GM21515 (cell line): ENCODE measurements at regions not wholly inside any gene's neighbourhood (a gene's known extent, or its start where the extent isn't known, plus 50 kb on each side); places are given as distances from the start of the nearest gene placed in this dataset.
"Not testable (repeated sequence)": the region's sequence is repeated elsewhere in the genome, so short reads cannot be mapped to it uniquely, and the experiment has no call there.

Experiments used
- ATAC-seq: cut with Tn5 transposase; IDR thresholded peaks from one replicate; pipeline ENCODE4 v1.9.1; 2021; ENCODE audit not compliant: unreplicated experiment

DNA sequence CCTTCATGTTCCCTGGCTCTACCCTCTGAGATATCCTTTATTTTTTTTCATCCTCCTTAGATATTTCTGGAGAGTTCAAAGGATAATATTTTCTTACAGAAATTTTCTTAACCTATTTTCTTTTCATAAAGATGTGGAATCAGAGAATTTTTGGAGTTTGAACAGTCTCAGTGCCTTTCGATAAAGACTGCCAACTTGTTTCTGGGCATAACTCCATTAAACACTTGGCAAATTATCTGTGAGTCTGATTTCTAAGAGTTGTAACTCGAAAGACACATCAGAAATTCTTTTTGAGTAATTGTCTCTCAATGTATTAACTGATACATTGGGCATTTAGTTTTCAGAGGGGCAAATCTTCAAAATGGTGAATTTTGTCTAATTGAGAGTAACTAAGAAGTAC is 1255.6 kb downstream of the NCAM2 start:
- ATAC-seq = no peak

DNA sequence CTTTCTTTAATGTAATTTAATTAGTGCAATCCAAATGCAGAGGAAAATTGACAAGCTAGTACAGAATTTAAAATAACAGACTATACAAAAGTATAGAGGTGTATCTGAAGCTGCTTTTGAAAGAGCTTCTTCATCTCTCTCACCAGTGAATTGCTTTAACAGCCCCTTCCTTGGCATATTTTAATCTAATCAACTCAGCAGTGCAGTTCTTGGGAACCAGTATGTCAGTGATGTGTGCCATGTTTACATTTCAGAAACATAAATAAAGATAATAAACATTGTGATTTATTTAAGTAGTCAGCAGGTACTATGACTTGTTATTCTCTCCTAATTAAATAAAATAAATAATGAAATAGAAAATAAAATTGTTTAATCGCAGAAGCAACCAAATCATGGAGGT is 1260.6 kb downstream of the NCAM2 start:
- ATAC-seq = no peak

DNA sequence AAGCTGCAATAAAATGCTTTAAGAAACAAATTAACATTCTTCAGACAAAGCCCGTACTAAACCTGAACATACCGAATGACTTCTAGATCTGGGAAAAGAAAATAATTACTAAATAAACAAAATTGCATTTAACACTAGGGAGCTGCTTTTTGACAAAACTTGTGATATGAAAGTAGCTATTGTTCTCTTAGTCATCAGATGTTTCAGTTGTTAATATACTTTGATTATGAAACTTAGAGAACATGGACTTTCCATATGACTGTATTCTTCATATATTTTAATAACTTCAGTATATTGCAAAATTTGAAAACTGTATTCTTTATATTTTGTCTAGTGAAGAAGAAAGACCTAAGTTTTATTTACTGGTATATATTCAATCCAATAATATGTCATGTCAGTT is 1262.1 kb downstream of the NCAM2 start:
- no peak for ATAC-seq

DNA sequence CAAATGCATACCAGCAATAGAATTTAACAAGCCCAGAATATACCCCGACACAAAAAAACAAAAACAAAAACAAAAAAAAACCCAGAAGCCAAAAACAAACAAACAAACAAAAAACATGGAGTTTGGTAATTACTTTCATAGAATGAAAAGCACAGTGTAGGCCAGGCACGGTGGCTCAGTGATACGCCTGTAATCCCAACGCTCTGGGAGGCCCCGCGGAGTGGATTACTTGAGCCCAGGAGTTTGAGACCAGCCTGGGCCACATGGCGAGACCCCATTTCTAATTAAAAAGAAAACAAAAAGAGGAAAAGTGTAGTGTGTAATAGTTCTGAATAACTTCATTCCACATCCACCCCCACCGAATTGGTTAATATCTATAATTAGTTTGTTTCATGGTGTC is 1265.7 kb downstream of the NCAM2 start:
- ATAC-seq = no peak

DNA sequence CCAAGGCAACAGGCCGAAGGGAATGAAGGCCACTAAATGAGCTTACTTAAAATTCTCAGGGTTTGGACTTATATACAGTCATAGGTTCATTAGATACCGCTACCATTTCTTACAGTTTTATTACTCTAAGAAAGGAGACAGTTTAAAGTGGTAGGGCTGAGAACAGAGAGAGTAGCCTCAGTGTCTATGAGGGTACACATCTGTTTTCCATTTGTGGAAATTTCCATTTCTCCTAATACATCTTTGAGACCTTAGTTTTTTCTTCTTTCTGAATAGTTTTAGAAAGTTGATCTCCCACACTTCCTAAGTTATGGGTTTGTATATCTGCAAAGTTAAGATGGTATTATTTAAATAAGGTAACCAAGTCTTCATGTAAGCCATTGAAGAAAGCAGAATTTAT is 1279.1 kb downstream of the NCAM2 start:
- ATAC-seq = no peak

DNA sequence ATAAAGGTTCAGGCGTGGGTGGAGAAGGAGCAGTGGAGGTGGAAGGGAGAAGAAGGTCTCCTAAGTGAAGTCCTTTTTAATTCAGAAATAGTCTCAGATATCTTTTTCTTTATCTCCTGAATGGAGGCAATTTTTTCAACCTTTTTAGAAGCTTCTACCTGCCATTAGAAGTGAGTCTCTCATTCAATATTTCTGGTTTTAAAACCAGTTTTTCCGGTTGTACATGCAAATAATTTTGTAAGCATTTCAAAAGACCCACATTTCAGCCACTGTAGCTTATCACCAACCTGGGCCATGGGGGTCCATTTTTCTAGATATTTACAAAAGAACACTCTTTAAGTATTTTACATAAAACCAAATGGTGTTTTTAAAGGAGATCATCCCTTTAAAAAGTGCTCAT is 1280.2 kb downstream of the NCAM2 start:
- no peak for ATAC-seq

DNA sequence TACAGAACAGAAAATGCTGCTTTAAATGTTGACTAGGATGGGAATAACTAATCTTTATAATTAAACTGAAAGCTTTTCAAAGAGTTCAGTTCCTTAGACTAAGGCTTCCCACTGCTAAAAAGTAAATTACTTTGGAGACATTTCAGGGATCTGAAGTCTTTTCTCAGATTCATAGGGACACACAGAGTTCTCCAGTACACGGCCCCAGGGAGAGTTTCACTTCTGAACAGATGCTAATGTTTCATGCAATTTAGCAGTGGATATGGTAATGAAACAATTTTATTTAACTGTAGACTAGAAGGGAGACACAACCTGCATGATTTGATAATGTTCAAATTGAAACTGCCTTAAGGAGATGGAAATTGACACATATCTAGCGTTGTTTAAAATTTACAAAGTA is 1282.6 kb downstream of the NCAM2 start:
- no peak for ATAC-seq

DNA sequence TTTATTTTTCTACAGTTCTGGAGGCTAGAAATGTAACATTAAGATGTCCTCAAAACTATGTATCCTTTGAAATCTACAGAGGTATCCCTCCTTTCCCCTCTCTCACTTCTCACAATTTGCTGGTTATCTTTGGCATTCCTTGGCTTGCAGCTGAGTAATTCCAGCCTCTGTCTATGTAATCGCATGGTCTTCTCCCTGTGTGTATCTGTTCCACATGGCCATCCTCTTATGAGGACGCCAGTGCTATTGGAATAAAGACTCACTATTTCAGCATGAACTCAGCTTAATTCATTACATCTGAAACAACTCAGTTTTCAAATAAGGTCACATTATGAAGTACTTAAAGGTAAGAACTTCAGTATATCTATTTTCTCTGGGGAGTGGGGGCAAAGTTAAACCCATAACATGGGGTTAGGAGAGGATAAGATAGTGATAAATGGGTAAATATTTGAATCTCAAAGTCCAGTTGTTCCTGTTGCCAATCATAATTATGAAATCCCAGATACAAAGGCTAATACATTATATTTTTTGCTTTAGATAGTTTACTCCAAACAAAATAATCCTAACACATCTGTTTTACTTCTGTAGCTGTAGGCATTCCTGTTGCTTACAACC is 1290.8 kb downstream of the NCAM2 start:
- no peak for ATAC-seq

DNA sequence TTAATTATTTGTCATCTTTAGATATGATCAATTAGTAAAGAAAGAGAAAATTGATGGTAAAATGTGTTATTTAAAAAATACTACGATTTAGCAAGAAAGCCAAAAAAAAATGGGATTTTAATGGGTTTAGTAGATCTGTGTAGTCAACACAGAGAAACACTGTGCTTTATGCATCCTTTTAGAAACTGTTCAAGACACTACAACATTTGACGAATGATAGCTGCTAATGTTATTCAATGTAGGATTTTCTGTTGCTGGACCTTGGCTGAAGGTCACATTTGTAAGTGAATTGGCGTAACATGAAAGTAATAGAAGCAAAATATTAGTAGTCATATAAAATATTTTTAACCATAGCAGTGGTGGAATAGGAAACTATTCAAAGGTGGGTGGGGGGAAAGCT is 1293.9 kb downstream of the NCAM2 start:
- no peak for ATAC-seq

DNA sequence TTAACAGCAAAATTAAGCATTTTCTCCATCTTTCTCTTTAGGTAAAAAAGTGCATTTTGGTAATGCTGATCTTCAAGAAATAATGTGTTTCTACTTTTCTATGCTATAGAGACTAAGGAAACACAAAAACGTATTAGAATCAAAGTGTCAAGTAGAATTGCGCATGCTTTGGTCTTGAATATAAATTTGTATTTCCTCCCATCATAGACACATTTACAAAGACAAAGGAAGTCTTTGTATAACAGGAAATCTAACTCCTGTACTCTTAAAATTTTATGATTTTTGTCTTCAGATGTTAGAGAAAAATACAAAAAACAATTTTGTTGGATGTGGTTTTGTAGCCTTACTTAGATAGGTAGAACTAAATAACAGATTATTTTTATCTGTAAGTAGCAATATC is 1299.4 kb downstream of the NCAM2 start:
- no peak for ATAC-seq

DNA sequence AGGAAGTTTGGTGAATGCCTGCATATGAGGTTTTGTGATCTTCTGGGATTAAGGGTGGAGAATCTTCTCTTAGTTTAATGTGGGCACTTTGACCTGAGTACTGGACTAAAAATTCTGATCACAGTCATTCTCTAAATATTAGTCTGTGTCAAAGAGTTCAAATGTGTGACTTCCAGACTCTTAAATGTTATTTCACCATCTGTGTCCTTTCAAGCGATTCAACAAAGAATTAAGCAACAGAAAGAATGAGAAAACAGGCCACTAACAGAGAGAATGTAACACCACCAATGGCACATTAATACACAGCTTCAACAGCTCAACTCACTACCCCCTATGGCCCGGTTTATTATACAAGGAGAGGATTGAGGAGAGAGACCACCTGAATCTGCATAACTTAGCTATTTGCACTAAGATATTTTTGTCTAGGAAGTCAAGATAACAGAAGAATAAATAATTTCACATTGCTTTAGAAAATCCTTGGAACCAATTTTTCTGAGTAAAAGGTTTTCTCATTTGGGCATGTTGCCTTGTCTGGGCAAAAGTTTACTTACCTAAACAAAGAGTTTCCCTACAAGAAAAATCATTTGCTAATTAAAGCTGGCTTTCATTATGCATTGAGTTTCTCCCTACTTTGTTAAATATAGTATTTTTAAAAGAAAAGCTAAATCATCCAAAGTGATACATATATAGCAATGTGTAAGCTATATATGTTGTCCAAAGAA is 1313.7 kb downstream of the NCAM2 start:
- no peak for ATAC-seq

DNA sequence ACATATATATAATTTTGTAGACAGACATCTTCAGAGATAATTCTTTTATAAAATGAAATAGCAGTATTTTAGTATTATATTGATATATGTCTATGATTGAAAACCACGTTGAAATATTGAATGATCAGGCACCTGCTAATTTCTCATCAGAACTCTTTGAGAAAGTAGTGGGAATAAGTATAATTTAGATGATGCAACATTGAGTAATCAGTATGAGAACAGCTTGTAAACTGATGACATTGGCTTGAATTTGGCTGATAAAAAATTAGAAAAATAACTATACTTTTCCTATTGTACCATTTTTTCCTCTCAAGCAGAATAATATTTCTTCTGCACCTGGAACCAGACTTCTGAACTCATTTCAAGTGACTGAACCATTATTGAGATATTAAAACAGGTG is 1316.8 kb downstream of the NCAM2 start:
- ATAC-seq = no peak

DNA sequence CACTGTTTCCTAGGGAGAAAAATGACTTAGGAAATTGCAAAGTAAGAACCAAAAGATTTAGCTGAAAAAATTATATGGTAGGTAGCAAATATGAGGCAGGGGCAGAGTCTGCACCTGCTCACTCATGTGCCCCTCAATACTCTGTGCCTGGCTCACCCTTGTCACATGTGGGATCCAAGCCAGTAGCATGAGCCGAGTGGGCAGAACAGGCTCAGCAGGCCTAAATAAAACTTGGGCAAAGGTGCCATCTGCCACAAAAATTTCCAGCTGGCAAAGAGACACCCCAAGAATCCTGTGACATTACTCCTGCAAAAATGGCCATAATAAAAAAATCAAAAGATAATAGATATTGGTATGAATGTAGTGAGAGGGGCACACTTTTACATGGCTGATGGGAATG is 1321.2 kb downstream of the NCAM2 start:
- no peak for ATAC-seq

DNA sequence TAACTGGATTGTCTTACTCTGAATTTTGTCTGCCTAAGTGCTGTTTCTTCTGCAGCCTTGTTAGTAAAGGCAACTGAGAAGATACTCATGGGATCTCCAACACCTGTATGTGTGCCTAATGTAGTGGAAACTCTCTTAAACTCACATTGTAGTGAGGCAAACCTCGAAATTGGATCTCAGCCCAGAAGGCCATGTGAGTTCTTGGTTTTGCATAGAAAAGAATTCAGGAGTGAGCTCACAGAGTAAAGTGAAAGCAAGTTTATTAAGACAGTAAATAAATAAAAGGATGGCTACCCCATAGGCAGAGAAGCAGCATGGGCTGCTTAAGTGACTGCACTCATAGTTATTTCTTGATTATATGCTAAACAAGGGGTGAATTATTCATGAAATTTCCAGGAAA is 1344.7 kb downstream of the NCAM2 start:
- ATAC-seq = no peak

DNA sequence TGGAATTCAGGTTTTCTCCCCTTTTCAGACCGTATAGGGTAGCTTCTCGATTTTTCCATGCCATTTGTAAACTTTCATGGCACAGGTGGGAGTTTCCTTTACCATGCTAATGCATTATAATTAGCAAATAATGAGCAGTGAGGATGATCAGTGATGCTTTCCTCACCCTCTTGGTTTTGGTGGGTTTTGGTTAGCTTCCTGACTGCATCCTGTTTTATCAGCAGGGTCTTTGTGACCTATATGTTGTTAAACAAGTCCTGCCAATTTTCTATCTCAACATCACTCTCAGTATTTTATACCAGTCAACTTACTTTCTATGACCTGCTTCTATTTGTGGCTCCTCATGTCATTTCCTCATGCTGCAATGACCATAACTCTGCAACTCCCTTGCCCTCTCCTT is 1345.1 kb downstream of the NCAM2 start:
- ATAC-seq = no peak

DNA sequence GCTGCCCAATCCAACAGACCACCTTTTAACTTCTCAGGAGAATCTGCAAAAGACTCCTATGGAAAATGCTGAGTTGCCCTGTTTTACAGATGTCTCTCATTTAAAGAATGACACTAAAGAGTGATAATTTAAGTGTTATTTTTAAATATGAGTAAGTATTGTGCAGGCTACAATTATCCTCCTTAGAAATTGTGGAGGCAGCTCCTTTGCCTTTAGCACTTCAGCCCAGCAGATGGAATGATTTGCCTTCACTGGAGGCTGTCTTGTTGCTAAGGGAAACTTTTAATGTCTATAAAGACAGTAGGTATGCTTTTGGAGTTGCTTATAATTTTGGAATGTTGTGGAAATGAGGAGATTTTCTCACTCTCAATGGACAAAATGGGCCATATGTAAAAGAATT is 1345.5 kb downstream of the NCAM2 start:
- ATAC-seq = no peak

DNA sequence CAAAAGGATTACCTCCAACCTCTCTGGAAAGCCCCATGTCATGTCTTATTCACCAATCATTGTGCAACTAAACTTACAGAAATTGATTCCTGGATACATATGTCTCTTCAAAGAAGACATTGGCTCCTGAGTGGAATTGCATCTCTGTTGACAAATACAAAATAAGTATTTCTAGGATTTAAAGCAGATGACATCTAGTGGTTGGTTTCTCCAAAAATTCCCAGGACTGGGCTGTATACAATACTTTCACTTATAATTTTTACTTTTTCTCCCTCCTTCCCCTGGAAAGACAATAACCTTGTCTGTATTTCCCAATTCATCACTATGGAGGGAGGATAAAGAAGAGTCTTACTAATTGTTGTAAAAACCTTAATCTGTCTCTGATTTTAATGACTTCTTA is 1347.4 kb downstream of the NCAM2 start:
- ATAC-seq = no peak

DNA sequence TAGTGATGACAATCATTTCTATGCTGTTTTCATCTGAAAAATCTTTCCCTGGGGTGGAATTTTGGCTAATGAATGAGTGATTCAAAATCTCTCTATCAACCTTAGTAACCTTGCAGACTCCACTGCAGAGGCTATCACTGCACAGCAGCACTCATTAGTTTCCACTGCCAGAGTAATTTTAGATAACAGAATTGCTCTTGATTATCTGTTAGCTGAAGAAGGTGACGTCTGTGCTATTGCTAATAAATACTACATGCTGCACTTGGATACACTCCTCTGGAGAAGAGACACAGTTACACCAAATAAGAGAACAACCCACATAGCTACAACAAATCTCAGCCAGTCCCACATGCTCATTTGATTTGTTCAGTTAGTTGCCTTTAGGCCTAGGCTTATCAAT is 1348.4 kb downstream of the NCAM2 start:
- ATAC-seq = no peak

DNA sequence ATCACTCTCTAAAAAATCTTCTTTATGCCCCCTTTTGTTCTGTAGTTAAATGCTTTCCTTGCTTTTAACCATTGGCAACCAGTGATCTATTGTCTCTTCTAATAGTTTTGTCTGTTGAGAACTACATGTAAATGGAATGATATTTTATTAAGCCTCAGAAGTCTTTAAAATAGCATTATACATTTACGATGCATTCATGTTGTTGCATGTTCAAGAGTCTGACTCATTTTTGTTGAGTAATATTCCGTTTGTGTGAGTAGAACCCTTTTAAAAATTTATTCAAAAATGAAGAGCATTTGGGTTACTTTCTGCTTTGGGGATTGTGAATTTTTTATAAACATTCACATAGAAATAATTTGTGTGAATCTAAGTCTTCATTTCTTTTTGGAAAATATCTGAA is 1352.9 kb downstream of the NCAM2 start:
- ATAC-seq = no peak

DNA sequence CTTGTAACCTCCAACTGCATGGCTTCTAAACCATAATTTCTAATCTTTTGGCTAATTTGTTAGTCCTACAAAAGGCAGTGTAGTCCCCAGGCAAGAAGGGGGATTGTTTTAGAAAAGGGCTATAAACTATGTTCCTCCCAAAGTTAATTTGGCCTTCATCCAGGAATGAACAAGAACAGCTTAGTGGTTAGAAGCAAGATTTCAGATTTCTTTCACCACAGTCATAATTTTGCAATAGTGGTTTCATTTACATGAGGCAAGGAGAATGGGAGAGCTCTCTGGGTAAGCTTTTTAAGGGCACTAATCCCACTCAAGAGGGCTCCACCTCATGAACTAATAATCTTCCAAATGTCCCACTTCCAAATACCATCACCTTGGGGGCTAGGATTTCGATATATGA is 1353.9 kb downstream of the NCAM2 start:
- no peak for ATAC-seq

DNA sequence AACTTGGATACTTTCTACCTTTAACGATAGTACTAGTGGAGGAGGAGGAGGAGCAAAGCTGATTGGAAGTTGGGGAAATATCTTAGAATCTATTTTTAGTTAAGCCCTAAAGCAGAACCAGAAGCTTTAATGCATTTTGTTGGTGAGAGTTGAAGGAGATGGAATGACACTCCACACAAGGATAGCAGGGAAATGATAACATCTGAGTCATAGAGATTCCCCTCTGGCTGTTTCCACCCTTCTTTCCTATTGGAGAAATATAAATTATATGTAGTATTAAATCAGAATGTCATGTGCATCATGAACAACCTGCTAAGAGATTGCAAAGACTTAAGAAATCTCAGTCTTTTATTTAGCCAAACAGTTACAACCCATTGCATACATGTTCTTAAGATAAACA is 1357.7 kb downstream of the NCAM2 start:
- ATAC-seq = no peak

DNA sequence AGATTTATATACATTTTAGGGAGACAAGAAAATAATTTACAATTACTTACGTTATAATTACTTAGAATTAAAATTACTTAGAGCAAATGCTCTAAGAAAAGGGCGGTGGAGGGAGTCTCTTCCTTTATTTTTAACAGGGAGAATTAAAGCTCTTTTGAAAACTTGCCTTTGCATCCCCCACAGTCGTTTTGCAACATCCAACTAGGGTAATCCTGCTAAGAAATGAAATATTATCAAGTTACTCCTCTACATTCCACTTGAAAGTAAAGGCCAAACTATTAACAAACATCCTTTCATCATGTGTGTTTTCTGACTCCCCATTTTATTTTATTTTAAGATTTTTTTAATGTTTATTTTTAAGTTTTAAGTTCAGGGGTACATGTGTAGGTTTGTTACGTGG is 1358.5 kb downstream of the NCAM2 start:
- ATAC-seq = no peak

DNA sequence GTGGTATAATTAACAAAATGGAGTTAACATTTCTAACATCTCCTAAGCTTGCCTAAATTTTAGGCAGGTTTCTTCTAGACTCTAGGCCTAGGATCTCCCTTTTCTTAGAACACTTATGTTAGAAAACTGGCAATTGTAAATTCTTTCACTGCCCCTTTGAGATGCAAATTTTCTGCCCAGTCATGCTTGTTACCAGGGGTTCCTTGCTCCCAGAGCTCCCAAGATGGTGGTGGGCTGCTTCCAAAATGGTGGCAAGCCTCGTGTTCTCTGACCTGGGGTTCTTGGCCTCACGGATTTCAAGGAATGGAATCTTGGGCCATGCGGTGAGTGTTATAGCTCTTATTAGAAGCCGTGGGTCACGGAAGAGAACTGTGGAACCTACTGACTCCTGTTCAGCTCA is 1361.4 kb downstream of the NCAM2 start:
- ATAC-seq = not testable (repeated sequence)
